ENCODE measurements at regions not wholly inside any gene's neighbourhood (a gene's known extent, or its start where the extent isn't known, plus 50 kb on each side); places are given as distances from the start of the nearest gene placed in this dataset.

- TF ChIP-seq, protein P1, sequence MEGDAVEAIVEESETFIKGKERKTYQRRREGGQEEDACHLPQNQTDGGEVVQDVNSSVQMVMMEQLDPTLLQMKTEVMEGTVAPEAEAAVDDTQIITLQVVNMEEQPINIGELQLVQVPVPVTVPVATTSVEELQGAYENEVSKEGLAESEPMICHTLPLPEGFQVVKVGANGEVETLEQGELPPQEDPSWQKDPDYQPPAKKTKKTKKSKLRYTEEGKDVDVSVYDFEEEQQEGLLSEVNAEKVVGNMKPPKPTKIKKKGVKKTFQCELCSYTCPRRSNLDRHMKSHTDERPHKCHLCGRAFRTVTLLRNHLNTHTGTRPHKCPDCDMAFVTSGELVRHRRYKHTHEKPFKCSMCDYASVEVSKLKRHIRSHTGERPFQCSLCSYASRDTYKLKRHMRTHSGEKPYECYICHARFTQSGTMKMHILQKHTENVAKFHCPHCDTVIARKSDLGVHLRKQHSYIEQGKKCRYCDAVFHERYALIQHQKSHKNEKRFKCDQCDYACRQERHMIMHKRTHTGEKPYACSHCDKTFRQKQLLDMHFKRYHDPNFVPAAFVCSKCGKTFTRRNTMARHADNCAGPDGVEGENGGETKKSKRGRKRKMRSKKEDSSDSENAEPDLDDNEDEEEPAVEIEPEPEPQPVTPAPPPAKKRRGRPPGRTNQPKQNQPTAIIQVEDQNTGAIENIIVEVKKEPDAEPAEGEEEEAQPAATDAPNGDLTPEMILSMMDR (IDR thresholded peaks at IDR 0.05), result no peak
- TF ChIP-seq POLR2AphosphoS5 (IDR thresholded peaks at IDR 0.05; ENCODE audit: low read depth, low read length) (no peak), REST (IDR thresholded peaks at IDR 0.05; ENCODE audit: insufficient read depth in 1 of 2, low read depth in 2 of 2, low read length in 1 of 2) (no peak), SIN3A (IDR thresholded peaks at IDR 0.05; ENCODE audit: borderline replicate concordance, insufficient read depth, low read depth, low read length) (no peak)
Observed at GRCh38 chr3:182608832-182609231, 184.5 kb upstream of the ATP11B start.

Measured in Panc1 (cell line).